NB4 (cell line): ENCODE measurements at regions not wholly inside any gene's neighbourhood (a gene's known extent, or its start where the extent isn't known, plus 50 kb on each side); places are given as distances from the start of the nearest gene placed in this dataset.

Experiments
- MAX ChIP-seq: IDR thresholded peaks from 2 replicates; pipeline ENCODE4 v1.6.1; 2011; ENCODE audit warnings: low read depth, low read length
- MYC ChIP-seq: IDR thresholded peaks from 2 replicates; pipeline ENCODE4 v1.6.1; 2011; ENCODE audit warnings: low read depth, low read length
- TF ChIP-seq, protein P1 (sequence below): IDR thresholded peaks from one replicate; pipeline ENCODE4 v1.5.1; 2012; ENCODE audit warnings: low read depth, low read length

GRCh38 chr5:73317523-73317922 lies 131.1 kb downstream of the FOXD1 start:
- TF ChIP-seq MYC: no peak
- TF ChIP-seq, protein P1, sequence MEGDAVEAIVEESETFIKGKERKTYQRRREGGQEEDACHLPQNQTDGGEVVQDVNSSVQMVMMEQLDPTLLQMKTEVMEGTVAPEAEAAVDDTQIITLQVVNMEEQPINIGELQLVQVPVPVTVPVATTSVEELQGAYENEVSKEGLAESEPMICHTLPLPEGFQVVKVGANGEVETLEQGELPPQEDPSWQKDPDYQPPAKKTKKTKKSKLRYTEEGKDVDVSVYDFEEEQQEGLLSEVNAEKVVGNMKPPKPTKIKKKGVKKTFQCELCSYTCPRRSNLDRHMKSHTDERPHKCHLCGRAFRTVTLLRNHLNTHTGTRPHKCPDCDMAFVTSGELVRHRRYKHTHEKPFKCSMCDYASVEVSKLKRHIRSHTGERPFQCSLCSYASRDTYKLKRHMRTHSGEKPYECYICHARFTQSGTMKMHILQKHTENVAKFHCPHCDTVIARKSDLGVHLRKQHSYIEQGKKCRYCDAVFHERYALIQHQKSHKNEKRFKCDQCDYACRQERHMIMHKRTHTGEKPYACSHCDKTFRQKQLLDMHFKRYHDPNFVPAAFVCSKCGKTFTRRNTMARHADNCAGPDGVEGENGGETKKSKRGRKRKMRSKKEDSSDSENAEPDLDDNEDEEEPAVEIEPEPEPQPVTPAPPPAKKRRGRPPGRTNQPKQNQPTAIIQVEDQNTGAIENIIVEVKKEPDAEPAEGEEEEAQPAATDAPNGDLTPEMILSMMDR: no peak
- TF ChIP-seq MAX: no peak
